ENCODE measurements at regions not wholly inside any gene's neighbourhood (a gene's known extent, or its start where the extent isn't known, plus 50 kb on each side); places are given as distances from the start of the nearest gene placed in this dataset.

DNA sequence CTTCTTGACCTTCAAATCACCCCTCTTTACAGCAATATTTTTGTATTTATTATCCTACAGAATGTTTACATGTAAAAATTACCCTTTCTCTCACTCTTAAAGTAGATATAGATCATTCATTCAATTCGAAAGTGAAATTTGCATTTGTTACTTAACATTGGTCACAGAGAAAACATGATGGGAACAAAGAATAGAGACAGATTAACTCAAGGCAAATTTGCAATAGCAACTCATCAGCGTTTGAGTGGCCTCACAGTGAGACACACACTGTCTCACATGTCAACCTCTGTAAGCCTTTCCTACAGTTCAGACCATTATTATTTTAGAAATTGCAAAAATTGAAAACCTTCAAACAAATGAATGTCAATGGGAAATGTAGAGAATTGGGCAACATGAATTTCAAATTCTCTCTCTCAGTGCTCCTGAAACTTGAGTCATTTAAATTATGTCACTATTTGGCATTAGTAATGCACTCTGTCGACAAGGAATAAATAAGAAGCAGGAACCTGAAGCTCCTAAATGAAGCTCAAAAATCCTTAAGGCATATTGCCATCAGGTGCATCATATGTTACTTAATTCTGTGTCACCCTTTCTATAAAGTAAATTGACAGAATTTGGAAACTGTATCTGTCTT lies 148.3 kb upstream of the ANXA10 start:
- no peak for TF ChIP-seq CTCF (IDR thresholded peaks at IDR 0.05)
- TF ChIP-seq POLR2A (IDR thresholded peaks at IDR 0.05): no peak

All from heart left ventricle (tissue), 13 donors.